Neural cell (in vitro differentiated cells): ENCODE measurements at regions not wholly inside any gene's neighbourhood (a gene's known extent, or its start where the extent isn't known, plus 50 kb on each side); places are given as distances from the start of the nearest gene placed in this dataset.

Experiments used
- H2AFZ ChIP-seq: fragments of 200-600, 300-800 bp; sonication (generic), shearing (Covaris generic); 2 replicates; pipeline ENCODE4 v1.6.0; 2014; ENCODE audit warnings: low read depth, mild to moderate bottlenecking, antibody characterized with exemption, low read length, moderate library complexity
- H3F3A ChIP-seq: fragments of 200-600 bp; shearing (Covaris generic); 2 replicates; pipeline ENCODE4 v1.6.1; 2016; ENCODE audit warnings: mild to moderate bottlenecking, moderate library complexity, mixed read lengths, antibody characterized with exemption, low read length; ENCODE audit not compliant: insufficient read depth, poor library complexity, severe bottlenecking
- H3K27ac ChIP-seq: fragments of 200-600, 300-800 bp; sonication (generic), shearing (Covaris generic); 2 replicates; pipeline ENCODE4 v1.5.1; 2014; ENCODE audit warnings: mild to moderate bottlenecking, low read length, moderate library complexity
- H3K27me3 ChIP-seq: fragments of 300-800, 200-600 bp; sonication (generic), shearing (Covaris generic); 2 replicates; pipeline ENCODE4 v1.6.0; 2014; ENCODE audit warnings: mild to moderate bottlenecking, low read depth, low read length, moderate library complexity; ENCODE audit not compliant: insufficient read depth
- H3K36me3 ChIP-seq: fragments of 300-800, 200-600 bp; sonication (generic), shearing (Covaris generic); 2 replicates; pipeline ENCODE4 v1.5.1; 2014; ENCODE audit warnings: mild to moderate bottlenecking, antibody characterized with exemption, low read length, moderate library complexity; ENCODE audit not compliant: insufficient read depth
- H3K4me2 ChIP-seq: fragments of 300-800, 200-600 bp; sonication (generic), shearing (Covaris generic); 2 replicates; pipeline ENCODE4 v1.6.0; 2014; ENCODE audit warnings: mild to moderate bottlenecking, low read length
- H3K4me3 ChIP-seq: fragments of 300-800, 200-600 bp; sonication (generic), shearing (Covaris generic); 2 replicates; pipeline ENCODE4 v1.5.1; 2014; ENCODE audit warnings: mild to moderate bottlenecking, low read length, moderate library complexity
- H3K79me2 ChIP-seq: fragments of 200-600 bp; shearing (Covaris generic); replicated peaks from 2 replicates; pipeline ENCODE4 v1.6.0; 2014; ENCODE audit warnings: mild to moderate bottlenecking, low read length, moderate library complexity; ENCODE audit not compliant: insufficient read depth
- H3K9ac ChIP-seq: fragments of 300-800, 200-600 bp; sonication (generic), shearing (Covaris generic); 2 replicates; pipeline ENCODE4 v1.6.1; 2016; ENCODE audit warnings: mild to moderate bottlenecking, low read length, mixed read lengths
- H3K9me2 ChIP-seq: fragments of 200-600 bp; shearing (Covaris generic); 2 replicates; pipeline ENCODE4 v1.6.1; 2016; ENCODE audit warnings: mild to moderate bottlenecking, low read length, mixed read lengths; ENCODE audit not compliant: insufficient read depth
- H3K9me3 ChIP-seq: fragments of 200-600, 300-800 bp; sonication (generic), shearing (Covaris generic); 2 replicates; pipeline ENCODE4 v1.6.1; 2016; ENCODE audit warnings: mild to moderate bottlenecking, mixed run types, low read length, moderate library complexity, mixed read lengths
- H4K20me1 ChIP-seq: fragments of 200-600 bp; shearing (Covaris generic); 2 replicates; pipeline ENCODE4 v1.6.1; 2016; ENCODE audit warnings: mild to moderate bottlenecking, mixed run types; ENCODE audit not compliant: insufficient read depth
- CTCF ChIP-seq: fragments of 450-650 bp; IDR thresholded peaks from 2 replicates; pipeline ENCODE4 v1.5.1; 2014; ENCODE audit warnings: antibody characterized with exemption, mild to moderate bottlenecking, moderate library complexity; ENCODE audit not compliant: poor library complexity, severe bottlenecking
- EP300 ChIP-seq: fragments of 450-650 bp; conservative IDR thresholded peaks from 2 replicates; pipeline ENCODE4 v1.6.1; 2014; ENCODE audit warnings: antibody characterized with exemption, mild to moderate bottlenecking, moderate library complexity; ENCODE audit not compliant: poor library complexity, severe bottlenecking
- EZH2 ChIP-seq: fragments of 200-600, 300-800 bp; shearing (Covaris generic), sonication (generic); IDR thresholded peaks from 2 replicates; pipeline ENCODE4 v1.6.1; 2014; ENCODE audit warnings: antibody characterized with exemption, low read length, borderline replicate concordance, mild to moderate bottlenecking; ENCODE audit not compliant: insufficient read depth, poor library complexity, severe bottlenecking
- MXI1 ChIP-seq: fragments of 450-650 bp; conservative IDR thresholded peaks from 2 replicates; pipeline ENCODE4 v1.6.1; 2014; ENCODE audit warnings: antibody characterized with exemption, mild to moderate bottlenecking; ENCODE audit not compliant: poor library complexity, severe bottlenecking
- POLR2AphosphoS5 ChIP-seq: IDR thresholded peaks from 2 replicates; pipeline ENCODE4 v1.6.1; 2012
- RAD21 ChIP-seq: fragments of 450-650 bp; conservative IDR thresholded peaks from 2 replicates; pipeline ENCODE4 v1.6.1; 2014; ENCODE audit warnings: antibody characterized with exemption, mild to moderate bottlenecking, moderate library complexity
- REST ChIP-seq: IDR thresholded peaks from 2 replicates; pipeline ENCODE4 v1.6.1; 2012; ENCODE audit warnings: borderline replicate concordance
- SMC3 ChIP-seq: fragments of 450-650 bp; conservative IDR thresholded peaks from 2 replicates; pipeline ENCODE4 v1.6.1; 2014; ENCODE audit warnings: antibody characterized with exemption, mild to moderate bottlenecking, moderate library complexity; ENCODE audit not compliant: poor library complexity
- TAF1 ChIP-seq: IDR thresholded peaks from 2 replicates; pipeline ENCODE4 v1.6.1; 2012; ENCODE audit warnings: low read depth

GRCh38 chr3:82261013-82261412 lies 499.6 kb upstream of the GBE1 start:
- no peak overlapping the region for H2AFZ ChIP-seq
- H3K79me2 ChIP-seq: no peaks in the 10 kb centered on the region
- H3K27me3 ChIP-seq: no peaks in the 10 kb centered on the region
- H4K20me1 ChIP-seq: no peaks in the 10 kb centered on the region
- H3K9ac ChIP-seq: no peak overlapping the region
- H3K27ac ChIP-seq: no peak overlapping the region
- H3F3A ChIP-seq: no peaks in the 10 kb centered on the region
- no peaks in the 10 kb centered on the region for H3K36me3 ChIP-seq
- no peaks in the 10 kb centered on the region for H3K9me3 ChIP-seq
- H3K4me2 ChIP-seq: no peak overlapping the region
- no peak overlapping the region for H3K4me3 ChIP-seq
- H3K9me2 ChIP-seq: no peaks in the 10 kb centered on the region
- TF ChIP-seq REST: no peak
- no peak for TF ChIP-seq MXI1
- no peak for TF ChIP-seq TAF1
- TF ChIP-seq RAD21: no peak
- no peak for TF ChIP-seq SMC3
- TF ChIP-seq EZH2: no peak
- no peak for TF ChIP-seq EP300
- no peak for TF ChIP-seq CTCF
- no peak for TF ChIP-seq POLR2AphosphoS5

DNA sequence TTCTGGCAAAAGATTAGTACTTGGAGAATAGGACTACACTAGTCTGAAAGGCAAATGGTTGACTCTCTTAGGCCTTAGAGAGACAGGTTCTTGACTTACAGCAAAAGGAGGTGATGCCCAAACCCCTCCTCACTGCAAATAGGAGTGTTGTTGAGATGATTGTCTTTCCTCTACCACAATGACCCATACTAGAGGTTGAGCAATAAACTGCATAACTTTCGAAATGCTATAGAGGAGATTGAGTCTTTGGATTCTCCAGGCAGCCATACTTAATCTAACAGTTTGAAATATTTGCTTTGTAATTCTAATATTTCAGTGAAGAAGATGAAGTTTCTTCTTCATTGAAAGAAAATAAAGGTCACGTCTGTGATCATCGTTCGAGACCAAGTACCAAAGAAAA lies 498.5 kb upstream of the GBE1 start:
- H3K27ac ChIP-seq: no peak overlapping the region
- H3F3A ChIP-seq: no peaks in the 10 kb centered on the region
- no peak overlapping the region for H3K4me2 ChIP-seq
- H2AFZ ChIP-seq: no peak overlapping the region
- H3K4me3 ChIP-seq: no peak overlapping the region
- H3K36me3 ChIP-seq: no peaks in the 10 kb centered on the region
- H3K27me3 ChIP-seq: no peaks in the 10 kb centered on the region
- H3K9me3 ChIP-seq: no peaks in the 10 kb centered on the region
- no peak overlapping the region for H3K9ac ChIP-seq
- H3K9me2 ChIP-seq: no peaks in the 10 kb centered on the region
- no peaks in the 10 kb centered on the region for H4K20me1 ChIP-seq
- H3K79me2 ChIP-seq: no peaks in the 10 kb centered on the region
- TF ChIP-seq MXI1 (no peak), EP300 (no peak), EZH2 (no peak), RAD21 (no peak), TAF1 (no peak), CTCF (no peak), REST (no peak), SMC3 (no peak), POLR2AphosphoS5 (no peak)
